Right lobe of liver (tissue), 6 donors: ENCODE measurements at regions not wholly inside any gene's neighbourhood (a gene's known extent, or its start where the extent isn't known, plus 50 kb on each side); places are given as distances from the start of the nearest gene placed in this dataset.

Experiments used
- ATAC-seq, 4 donors: fragments of 200-7000 bp; cut with Tn5 transposase; one replicate each; pipeline ENCODE4 v1.9.1; 2020; ENCODE audit warnings: mild to moderate bottlenecking in 4 of 4, moderate library complexity in 4 of 4
- DNase-seq, 3 donors: peaks; one replicate each; pipeline ENCODE4 v3.0.0-alpha.2; 2020
- H3K27ac ChIP-seq, 3 donors: fragments of 200-600 bp; one replicate each; pipeline ENCODE4 v1.8.0; 2022
- H3K27me3 ChIP-seq, 2 donors: fragments of 200-600 bp; one replicate each; pipeline ENCODE4 v1.8.0; 2022
- H3K36me3 ChIP-seq, 4 donors: fragments of 200-600 bp; sonication (generic) in 1 of 4; one replicate each; pipeline versions ENCODE4 v1.5.1 to v1.8.0; 2017 to 2022; ENCODE audit warnings: control low read depth in 1 of 4
- H3K4me1 ChIP-seq, 4 donors: fragments of 200-600 bp; sonication (generic) in 1 of 4; one replicate each; pipeline versions ENCODE4 v1.5.1 to v1.8.0; 2017 to 2022; ENCODE audit warnings: control low read depth in 1 of 4
- H3K4me3 ChIP-seq, 3 donors: fragments of 200-600 bp; one replicate each; pipeline ENCODE4 v1.8.0; 2022
- H3K9me3 ChIP-seq, 4 donors: fragments of 200-600 bp; sonication (generic) in 1 of 4; one replicate each; pipeline versions ENCODE4 v1.5.1 to v1.8.0; 2017 to 2022; ENCODE audit warnings: control low read depth in 1 of 4
- CTCF ChIP-seq, 4 donors: fragments of 200-600 bp in 3 of 4; fragments of 450-650 bp in 1 of 4; IDR thresholded peaks; one replicate each; pipeline versions ENCODE4 v1.5.1 to v1.8.0; 2016 to 2022; ENCODE audit warnings: antibody characterized with exemption in 4 of 4, mild to moderate bottlenecking in 2 of 4
- POLR2A ChIP-seq: fragments of 450-650 bp; IDR thresholded peaks from one replicate; pipeline ENCODE4 v1.6.1; 2017; ENCODE audit warnings: antibody characterized with exemption, mild to moderate bottlenecking
- WGBS: methylation state at CpG from one replicate; pipeline ENCODE4 v1.1.6; 2018; ENCODE audit warnings: low coverage, low lambda C conversion rate; ENCODE audit not compliant: insufficient coverage; ENCODE audit errors: missing lambda C conversion rate; 5-methylcytosine and 5-hydroxymethylcytosine counted together
- intact Hi-C, 2 donors: fragments of 100-400 bp; cut with DNase I; formaldehyde crosslinking; loops; one replicate each; pipeline versions ENCODE4 v1.11.2 to v1.14.1; 2022
- donor health status: DM: no; HTN: yes; CAD: no.
- donor health status: DM: no; HTN: no; CAD: no.
- donor health status: DM: no; HTN: no; CAD: no.
- donor health status: DM: no; HTN: yes; CAD: no.
- donor health status: DM: no; HTN: yes; CAD: no.

- Histone ChIP-seq H3K36me3 (no peaks in the 10 kb centered on the region), H3K4me1 (no peaks in the 10 kb centered on the region), H3K9me3 (no peaks in the 10 kb centered on the region), H3K4me3 (no peak overlapping the region), H3K27ac (no peak overlapping the region), H3K27me3 (no peaks in the 10 kb centered on the region)
- DNase-seq, result no peak
- ATAC-seq, result no peak
- 87% methylated on average over 5 of the region's 5 CpGs for WGBS
- intact Hi-C loops, result no loop called here
- TF ChIP-seq POLR2A (no peak), CTCF (IDR thresholded peaks at IDR 0.05) (no peak)
These were observed 427.6 kb downstream of the SUCLG1 start for GRCh38 chr2:84031312-84032050.

GRCh38 chr2:84029903-84030575 lies 429.0 kb downstream of the SUCLG1 start:
- Histone ChIP-seq H3K4me3 (no peak overlapping the region), H3K4me1 (no peaks in the 10 kb centered on the region), H3K9me3 (no peaks in the 10 kb centered on the region), H3K27me3 (no peaks in the 10 kb centered on the region), H3K36me3 (no peaks in the 10 kb centered on the region), H3K27ac (no peak overlapping the region)
- no peak for DNase-seq
- intact Hi-C loops, result loop anchor here (5.0 to 10.0 kb wide), 2 partner anchors 285 to 287 kb away; no protein-coding TSS in a partner anchor
- 83% methylated on average over 4 of the region's 4 CpGs for WGBS
- no peak for ATAC-seq
- TF ChIP-seq CTCF (IDR thresholded peaks at IDR 0.05) (no peak), POLR2A (no peak)

GRCh38 chr2:84026818-84027217 lies 432.3 kb downstream of the SUCLG1 start:
- intact Hi-C loops, result loop anchor here (5.0 to 10.0 kb wide), 2 partner anchors 288 to 290 kb away; no protein-coding TSS in a partner anchor
- TF ChIP-seq POLR2A, result no peak
- no peak for TF ChIP-seq CTCF (IDR thresholded peaks at IDR 0.05)
- ATAC-seq (no peak), DNase-seq (no peak)
- H3K27me3 ChIP-seq, result no peaks in the 10 kb centered on the region
- H3K27ac ChIP-seq, result no peak overlapping the region
- 84% methylated on average over 3 of the region's 3 CpGs for WGBS
- H3K9me3 ChIP-seq, result no peaks in the 10 kb centered on the region
- no peaks in the 10 kb centered on the region for H3K4me1 ChIP-seq
- no peaks in the 10 kb centered on the region for H3K36me3 ChIP-seq
- H3K4me3 ChIP-seq, result no peak overlapping the region

- intact Hi-C loops, result loop anchor here (5.0 to 10.0 kb wide), 2 partner anchors 279 to 292 kb away; no protein-coding TSS in a partner anchor
- Histone ChIP-seq H3K27ac (no peak overlapping the region), H3K36me3 (no peaks in the 10 kb centered on the region), H3K27me3 (no peaks in the 10 kb centered on the region), H3K9me3 (no peaks in the 10 kb centered on the region), H3K4me1 (no peaks in the 10 kb centered on the region), H3K4me3 (no peak overlapping the region)
- no peak for TF ChIP-seq POLR2A
- TF ChIP-seq CTCF (IDR thresholded peaks at IDR 0.05), result peak; percentile 63 to 76 (median 66)
- DNase-seq (peak in 1 of 3 donors; percentile 47), ATAC-seq (peak; percentile 66 to 78 (median 74))
- 28% methylated on average over 5 of the region's 5 CpGs for WGBS
These were observed 436.2 kb downstream of the SUCLG1 start for GRCh38 chr2:84022810-84023431.
